Endothelial cell of umbilical vein (primary cell): ENCODE measurements at regions not wholly inside any gene's neighbourhood (a gene's known extent, or its start where the extent isn't known, plus 50 kb on each side); places are given as distances from the start of the nearest gene placed in this dataset.

Experiments
- BruUV-seq: library from RNA; stranded (reverse); fragments of 400-500 nt; replicated peaks from 2 replicates; lab custom pipeline; 2021; lab: Mats Ljungman, UMichigan
- CTCF ChIA-PET: fragments of 300-600, 350-600 bp; sonication (Branson Sonifier 250); formaldehyde crosslinking; loops from one replicate; lab custom pipeline; 2021; ENCODE audit warnings: antibody characterized with exemption, inconsistent platforms; lab: Charles Lee
- POLR2A ChIA-PET: fragments of 300-600, 350-600 bp; sonication (Branson Sonifier 250); formaldehyde crosslinking; loops from one replicate; lab custom pipeline; 2021; ENCODE audit warnings: antibody characterized with exemption, inconsistent platforms; lab: Charles Lee
- DNase-seq: peaks from one replicate; pipeline ENCODE4 v3.0.0-alpha.2; 2011; ENCODE audit warnings: low read depth, low spot score
- FAIRE-seq: peaks from 2 replicates; lab custom pipeline; 2011; peaks lifted over from hg19 to GRCh38; lab: Jason Lieb, UNC
- H2AFZ ChIP-seq: 2 replicates; pipeline ENCODE4 v1.6.0; 2012; ENCODE audit warnings: low read depth, low read length, control low read depth, inconsistent platforms
- H3K27ac ChIP-seq: 2 replicates; pipeline ENCODE4 v1.5.1; 2011; ENCODE audit warnings: low read depth, mild to moderate bottlenecking, control low read depth, low read length, moderate library complexity; ENCODE audit not compliant: insufficient read depth
- H3K27me3 ChIP-seq, 2 experiments: 2 replicates each; pipeline versions ENCODE4 v1.6.0 to v1.6.1; 2011; ENCODE audit warnings: low read length in 2 of 2, mixed read lengths in 1 of 2; ENCODE audit not compliant: control insufficient read depth in 2 of 2, insufficient read depth in 2 of 2
- H3K36me3 ChIP-seq, 2 experiments: 2 replicates in 1 of 2; 3 replicates in 1 of 2; pipeline ENCODE4 v1.5.1; 2011; ENCODE audit warnings: low read length in 2 of 2, mild to moderate bottlenecking in 1 of 2, moderate library complexity in 1 of 2; ENCODE audit not compliant: control insufficient read depth in 2 of 2, insufficient read depth in 2 of 2; ENCODE audit errors: extremely low read depth in 1 of 2
- H3K4me1 ChIP-seq: 3 replicates; pipeline ENCODE4 v1.5.1; 2011; ENCODE audit warnings: mild to moderate bottlenecking, low read length; ENCODE audit not compliant: control insufficient read depth, insufficient read depth; ENCODE audit errors: extremely low read depth
- H3K4me2 ChIP-seq: 2 replicates; pipeline ENCODE4 v1.6.1; 2011; ENCODE audit warnings: low read length, control low read depth, mixed read lengths; ENCODE audit not compliant: insufficient read depth
- H3K4me3 ChIP-seq, 3 experiments: fragments of 200-600 bp in 1 of 3; sonication (generic), shearing (Covaris generic) in 1 of 3; replicated peaks in 1 of 3; 2 replicates each; pipeline ENCODE4 v1.5.1; 2011 to 2016; ENCODE audit warnings: control low read depth in 3 of 3, low read length in 3 of 3, mild to moderate bottlenecking in 2 of 3, inconsistent platforms in 1 of 3, low read depth in 1 of 3, moderate library complexity in 1 of 3; ENCODE audit not compliant: insufficient read depth in 1 of 3
- H3K79me2 ChIP-seq: 2 replicates; pipeline ENCODE4 v1.6.0; 2012; ENCODE audit warnings: low read length, inconsistent platforms; ENCODE audit not compliant: control insufficient read depth, insufficient read depth
- H3K9ac ChIP-seq: replicated peaks from 2 replicates; pipeline ENCODE3; 2011; ENCODE audit warnings: low read length, control low read depth; ENCODE audit not compliant: insufficient read depth; ENCODE audit errors: extremely low read depth
- H3K9me1 ChIP-seq: replicated peaks from 3 replicates; pipeline ENCODE4 v1.6.0; 2011; ENCODE audit warnings: mild to moderate bottlenecking, low read length; ENCODE audit not compliant: control insufficient read depth, insufficient read depth; ENCODE audit errors: extremely low read depth
- H3K9me3 ChIP-seq: replicated peaks from 2 replicates; pipeline ENCODE4 v1.5.1; 2012; ENCODE audit warnings: low read length, inconsistent platforms; ENCODE audit not compliant: control insufficient read depth, insufficient read depth
- H4K20me1 ChIP-seq: replicated peaks from 2 replicates; pipeline ENCODE3; 2011; ENCODE audit warnings: mild to moderate bottlenecking, low read length; ENCODE audit not compliant: control insufficient read depth, insufficient read depth; ENCODE audit errors: extremely low read depth
- EZH2 ChIP-seq: IDR thresholded peaks from 2 replicates; pipeline ENCODE4 v1.6.1; 2012; ENCODE audit warnings: borderline replicate concordance, low read depth, mild to moderate bottlenecking, moderate library complexity, low read length, inconsistent platforms; ENCODE audit not compliant: severe bottlenecking
- FOS ChIP-seq: IDR thresholded peaks from 2 replicates; pipeline ENCODE4 v1.6.1; 2011; ENCODE audit warnings: mild to moderate bottlenecking, low read length, moderate library complexity, borderline replicate concordance; ENCODE audit not compliant: insufficient read depth
- MYC ChIP-seq: IDR thresholded peaks from one replicate; pipeline ENCODE4 v1.6.1; 2011; ENCODE audit warnings: mild to moderate bottlenecking, low read depth, low read length
- POLR2AphosphoS5 ChIP-seq: IDR thresholded peaks from 2 replicates; pipeline ENCODE4 v1.6.1; 2012; ENCODE audit warnings: low read depth, mild to moderate bottlenecking, control low read depth, low read length, moderate library complexity; ENCODE audit not compliant: insufficient read depth
- dilution Hi-C: fragments of 300-500 bp; cut with MboI; formaldehyde crosslinking; loops from one replicate; pipeline ENCODE4 v1.15.0; 2019; ENCODE audit warnings: low sequenced_read_pairs; ENCODE audit not compliant: extremely low pct_ligation_motif_present
- intact Hi-C: fragments of 100-400 bp; cut with micrococcal nuclease; formaldehyde crosslinking; loops from one replicate; pipeline ENCODE4 v1.10.0; 2022
- TF ChIP-seq, protein P1 (sequence below), 2 donors: IDR thresholded peaks; 1 replicate in 1 of 2; 2 replicates in 1 of 2; pipeline ENCODE4 v1.5.1; 2011; ENCODE audit warnings: low read length in 2 of 2, mild to moderate bottlenecking in 2 of 2, moderate library complexity in 2 of 2, control low read depth in 1 of 2, inconsistent platforms in 1 of 2, low read depth in 1 of 2; ENCODE audit not compliant: insufficient read depth in 1 of 2; ENCODE audit errors: extremely low read depth in 1 of 2

DNA sequence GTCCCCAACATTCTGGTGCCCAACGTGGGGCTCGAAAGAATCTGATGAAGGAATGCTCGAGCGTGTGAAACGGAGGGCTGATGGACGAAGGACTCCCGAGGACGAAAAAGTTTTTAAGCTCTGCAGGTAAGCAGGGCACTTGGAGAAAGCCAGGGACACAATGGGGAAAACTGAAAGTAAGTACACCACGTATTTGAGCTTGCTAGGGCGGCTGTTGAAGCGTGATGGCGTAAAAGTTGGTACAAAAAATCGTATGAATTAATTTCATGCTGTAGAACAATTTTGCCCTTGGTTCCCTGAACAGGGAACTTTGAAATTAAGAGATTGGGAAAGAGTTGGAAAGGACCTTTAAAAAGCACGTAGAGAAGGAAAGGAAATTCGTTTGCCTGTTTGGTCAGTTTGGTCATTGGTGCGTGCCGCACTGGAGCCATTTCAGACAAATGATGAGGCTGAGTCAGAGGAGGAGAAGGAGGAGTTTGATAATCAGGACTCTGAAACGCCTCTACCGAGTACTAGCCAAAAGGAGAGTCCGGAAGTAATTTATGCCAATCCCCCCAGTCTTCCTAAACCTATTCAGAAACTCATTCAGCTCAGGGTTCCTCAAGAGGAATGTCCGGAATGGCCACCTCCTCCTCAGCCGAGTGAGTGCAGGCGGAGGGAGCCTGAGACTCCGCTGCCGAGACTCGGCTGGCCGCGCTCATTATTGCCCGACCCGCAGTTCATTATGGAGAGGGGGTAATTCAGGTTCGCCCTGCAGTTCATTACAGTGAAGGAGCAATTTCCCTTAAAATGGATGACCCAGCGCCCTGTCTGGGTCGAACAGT, 59.2 kb upstream of the PRSS16 start:
- FAIRE-seq (no peak), DNase-seq (peak; percentile 73)
- H3K4me2 ChIP-seq = peak overlapping the region; percentile 79
- peak overlapping the region; percentile 59 to 80 (median 66) for H3K4me3 ChIP-seq
- H3K36me3 ChIP-seq = no peaks in the 10 kb centered on the region
- intact Hi-C loops = loop anchor here (1.0 to 5.0 kb wide), 8 partner anchors 10 to 564 kb away; partner anchors contain the start of gene POM121L2
- no peaks in the 10 kb centered on the region for H3K4me1 ChIP-seq
- H3K27ac ChIP-seq = peak overlapping the region; percentile 37
- ChIA-PET CTCF (interaction anchor here (0.7 to 2.1 kb wide), 16 partner anchors 11 to 1168 kb away, joined by 3 to 22 read pairs (median 6); partner anchors contain the start of gene ZNF184), POLR2A (interaction anchor here (0.6 to 0.8 kb wide), 2 partner anchors 564 to 1316 kb away, joined by 3 to 5 read pairs; no protein-coding TSS in a partner anchor)
- H3K79me2 ChIP-seq = no peaks in the 10 kb centered on the region
- H3K9me3 ChIP-seq = no peaks in the 10 kb centered on the region
- peak overlapping the region; percentile 77 for H2AFZ ChIP-seq
- H3K9ac ChIP-seq = peak overlapping the region; percentile 47
- peaks cover 0 to 4% of the 10 kb centered on the region in 2 experiments for H3K27me3 ChIP-seq
- BruUV-seq = no TSS peak
- dilution Hi-C loops = no loop called here
- no peaks in the 10 kb centered on the region for H4K20me1 ChIP-seq
- no peaks in the 10 kb centered on the region for H3K9me1 ChIP-seq
- TF ChIP-seq EZH2 = no peak
- no peak for TF ChIP-seq MYC
- TF ChIP-seq, protein P1, sequence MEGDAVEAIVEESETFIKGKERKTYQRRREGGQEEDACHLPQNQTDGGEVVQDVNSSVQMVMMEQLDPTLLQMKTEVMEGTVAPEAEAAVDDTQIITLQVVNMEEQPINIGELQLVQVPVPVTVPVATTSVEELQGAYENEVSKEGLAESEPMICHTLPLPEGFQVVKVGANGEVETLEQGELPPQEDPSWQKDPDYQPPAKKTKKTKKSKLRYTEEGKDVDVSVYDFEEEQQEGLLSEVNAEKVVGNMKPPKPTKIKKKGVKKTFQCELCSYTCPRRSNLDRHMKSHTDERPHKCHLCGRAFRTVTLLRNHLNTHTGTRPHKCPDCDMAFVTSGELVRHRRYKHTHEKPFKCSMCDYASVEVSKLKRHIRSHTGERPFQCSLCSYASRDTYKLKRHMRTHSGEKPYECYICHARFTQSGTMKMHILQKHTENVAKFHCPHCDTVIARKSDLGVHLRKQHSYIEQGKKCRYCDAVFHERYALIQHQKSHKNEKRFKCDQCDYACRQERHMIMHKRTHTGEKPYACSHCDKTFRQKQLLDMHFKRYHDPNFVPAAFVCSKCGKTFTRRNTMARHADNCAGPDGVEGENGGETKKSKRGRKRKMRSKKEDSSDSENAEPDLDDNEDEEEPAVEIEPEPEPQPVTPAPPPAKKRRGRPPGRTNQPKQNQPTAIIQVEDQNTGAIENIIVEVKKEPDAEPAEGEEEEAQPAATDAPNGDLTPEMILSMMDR (IDR thresholded peaks at IDR 0.05; ENCODE audit: extremely low read depth in 1 of 2, insufficient read depth in 1 of 2, low read depth in 1 of 2, low read length in 2 of 2) = no peak
- peak; percentile 40 for TF ChIP-seq FOS
- TF ChIP-seq POLR2AphosphoS5 = no peak
